H9 (cell line): ENCODE measurements at regions not wholly inside any gene's neighbourhood (a gene's known extent, or its start where the extent isn't known, plus 50 kb on each side); places are given as distances from the start of the nearest gene placed in this dataset.

Experiments used
- DNase-seq: peaks from one replicate; pipeline ENCODE4 v3.0.0-alpha.2; 2017
- H2AFZ ChIP-seq: one replicate; pipeline ENCODE4 v1.6.1; 2013; ENCODE audit warnings: mild to moderate bottlenecking, low read length, control low read depth, moderate library complexity
- H2AK5ac ChIP-seq: 2 replicates; pipeline ENCODE4 v1.6.1; 2013; ENCODE audit warnings: low read length, control low read depth, mixed read lengths; ENCODE audit not compliant: insufficient read length
- H2BK120ac ChIP-seq: one replicate; pipeline ENCODE4 v1.6.1; 2013; ENCODE audit warnings: low read depth, mild to moderate bottlenecking, low read length, control low read depth, inconsistent platforms; ENCODE audit not compliant: poor library complexity, severe bottlenecking
- H2BK12ac ChIP-seq: 2 replicates; pipeline ENCODE4 v1.6.1; 2013; ENCODE audit warnings: low read length, control low read depth, mixed read lengths, low read depth; ENCODE audit not compliant: insufficient read length
- H2BK15ac ChIP-seq: 2 replicates; pipeline ENCODE4 v1.6.1; 2013; ENCODE audit warnings: low read depth, low read length, control low read depth
- H2BK20ac ChIP-seq: one replicate; pipeline ENCODE4 v1.6.1; 2013; ENCODE audit warnings: low read depth, mild to moderate bottlenecking, low read length, control low read depth, inconsistent platforms; ENCODE audit not compliant: poor library complexity, severe bottlenecking
- H2BK5ac ChIP-seq: 2 replicates; pipeline ENCODE4 v1.6.1; 2013; ENCODE audit warnings: low read length, control low read depth, mixed read lengths; ENCODE audit not compliant: insufficient read length
- H3K14ac ChIP-seq: 2 replicates; pipeline ENCODE4 v1.6.1; 2013; ENCODE audit warnings: low read length, control low read depth; ENCODE audit not compliant: insufficient read depth
- H3K18ac ChIP-seq: 2 replicates; pipeline ENCODE4 v1.6.1; 2013; ENCODE audit warnings: low read depth, mild to moderate bottlenecking, mixed read lengths, low read length, control low read depth; ENCODE audit not compliant: insufficient read length
- H3K23ac ChIP-seq: 2 replicates; pipeline ENCODE4 v1.6.1; 2013; ENCODE audit warnings: low read length, control low read depth, mixed read lengths, low read depth; ENCODE audit not compliant: insufficient read length
- H3K23me2 ChIP-seq: 2 replicates; pipeline ENCODE4 v1.6.1; 2013; ENCODE audit warnings: low read depth, mild to moderate bottlenecking, mixed read lengths, low read length, control low read depth; ENCODE audit not compliant: insufficient read length, poor library complexity, severe bottlenecking
- H3K27ac ChIP-seq: 2 replicates; pipeline ENCODE4 v1.5.1; 2013; ENCODE audit warnings: low read length, control low read depth, mixed read lengths, low read depth; ENCODE audit not compliant: insufficient read length
- H3K27me3 ChIP-seq: 2 replicates; pipeline ENCODE4 v1.6.1; 2013; ENCODE audit warnings: low read length, control low read depth, inconsistent platforms; ENCODE audit not compliant: insufficient read depth
- H3K4ac ChIP-seq: 2 replicates; pipeline ENCODE4 v1.6.1; 2013; ENCODE audit warnings: low read depth, mild to moderate bottlenecking, control low read depth, inconsistent platforms, low read length, moderate library complexity
- H3K4me1 ChIP-seq: 2 replicates; pipeline ENCODE4 v1.6.1; 2013; ENCODE audit warnings: low read length, control low read depth, inconsistent platforms; ENCODE audit not compliant: insufficient read depth
- H3K4me2 ChIP-seq: 2 replicates; pipeline ENCODE4 v1.6.1; 2013; ENCODE audit warnings: low read length, control low read depth, mixed read lengths; ENCODE audit not compliant: insufficient read length, insufficient read depth
- H3K56ac ChIP-seq: 2 replicates; pipeline ENCODE4 v1.6.1; 2013; ENCODE audit warnings: low read depth, mild to moderate bottlenecking, mixed read lengths, low read length, control low read depth; ENCODE audit not compliant: insufficient read length
- H3K79me1 ChIP-seq: 2 replicates; pipeline ENCODE4 v1.6.1; 2013; ENCODE audit warnings: low read depth, mild to moderate bottlenecking, moderate library complexity, low read length, control low read depth, inconsistent platforms; ENCODE audit not compliant: insufficient read depth, poor library complexity, severe bottlenecking
- H3K79me2 ChIP-seq: 2 replicates; pipeline ENCODE4 v1.6.1; 2013; ENCODE audit warnings: low read length, control low read depth, inconsistent platforms; ENCODE audit not compliant: insufficient read depth
- H3K9ac ChIP-seq: 2 replicates; pipeline ENCODE4 v1.6.1; 2013; ENCODE audit warnings: low read length, control low read depth, mixed read lengths; ENCODE audit not compliant: insufficient read length; ENCODE audit errors: extremely low read depth
- H3K9me3 ChIP-seq: one replicate; pipeline ENCODE4 v1.6.1; 2013; ENCODE audit warnings: low read depth, low read length, inconsistent platforms; ENCODE audit not compliant: control insufficient read depth
- H3T11ph ChIP-seq: one replicate; pipeline ENCODE4 v1.6.1; 2013; ENCODE audit warnings: mild to moderate bottlenecking, low read length, control low read depth, inconsistent platforms
- H4K20me1 ChIP-seq: one replicate; pipeline ENCODE4 v1.6.1; 2013; ENCODE audit not compliant: control insufficient read depth, insufficient read length, insufficient read depth
- H4K5ac ChIP-seq: 2 replicates; pipeline ENCODE4 v1.6.1; 2013; ENCODE audit warnings: low read depth, mild to moderate bottlenecking, mixed read lengths, low read length, control low read depth; ENCODE audit not compliant: insufficient read length
- H4K8ac ChIP-seq: replicated peaks from 2 replicates; pipeline ENCODE4 v1.6.1; 2013; ENCODE audit warnings: low read length, control low read depth, mixed read lengths, low read depth; ENCODE audit not compliant: insufficient read length
- H4K91ac ChIP-seq: 2 replicates; pipeline ENCODE4 v1.6.1; 2013; ENCODE audit warnings: low read depth, mild to moderate bottlenecking, moderate library complexity, mixed read lengths, low read length, control low read depth; ENCODE audit not compliant: insufficient read length
- H3K27ac Mint-ChIP-seq, 3 experiments: 2 replicates in 2 of 3; 3 replicates in 1 of 3; pipeline ENCODE4 v1.8.0; 2020 to 2021; ENCODE audit warnings: mixed read lengths in 3 of 3, mild to moderate bottlenecking in 1 of 3, moderate library complexity in 1 of 3
- H3K27me3 Mint-ChIP-seq: 2 replicates; pipeline ENCODE4 v1.8.0; 2021; ENCODE audit warnings: low read depth, mild to moderate bottlenecking, moderate library complexity, mixed read lengths
- H3K36me3 Mint-ChIP-seq, 3 experiments: 2 replicates in 2 of 3; 3 replicates in 1 of 3; pipeline ENCODE4 v1.8.0; 2020 to 2021; ENCODE audit warnings: low read depth in 3 of 3, mixed read lengths in 3 of 3; ENCODE audit not compliant: insufficient read depth in 1 of 3
- H3K4me1 Mint-ChIP-seq, 2 experiments: 2 replicates each; pipeline ENCODE4 v1.8.0; 2020; ENCODE audit warnings: mixed read lengths in 2 of 2
- H3K4me3 Mint-ChIP-seq, 2 experiments: 2 replicates in 1 of 2; 3 replicates in 1 of 2; pipeline ENCODE4 v1.8.0; 2020 to 2021; ENCODE audit warnings: mild to moderate bottlenecking in 2 of 2, mixed read lengths in 2 of 2, moderate library complexity in 1 of 2
- H3K9me3 Mint-ChIP-seq, 2 experiments: 2 replicates in 1 of 2; 3 replicates in 1 of 2; pipeline ENCODE4 v1.8.0; 2020; ENCODE audit warnings: mild to moderate bottlenecking in 2 of 2, mixed read lengths in 2 of 2, moderate library complexity in 1 of 2
- CTCF ChIP-seq: fragments of 200-600 bp; sonication (generic); conservative IDR thresholded peaks from 3 replicates; pipeline ENCODE4 v1.8.0; 2021; ENCODE audit warnings: antibody characterized with exemption, mild to moderate bottlenecking
- WGBS: extraction: QIAGEN DNeasy Blood & Tissue Kit; methylation state at CpG from one replicate; pipeline ENCODE4 v1.1.7; 2013; ENCODE audit warnings: missing lambda C conversion rate, low lambda C conversion rate, mixed read lengths; ENCODE audit not compliant: insufficient read length; ENCODE audit errors: extremely low coverage; 5-methylcytosine and 5-hydroxymethylcytosine counted together

- no peak overlapping the region for H2BK12ac ChIP-seq
- 100% methylated on average over 1 of the region's 6 CpGs for WGBS
Observed at GRCh38 chr4:138867404-138867803, 148.2 kb upstream of the NOCT start.

More at GRCh38 chr4:138867404-138867803, 148.2 kb upstream of the NOCT start:
- no peak overlapping the region for H3K18ac ChIP-seq
- H4K8ac ChIP-seq = no peak overlapping the region
- Mint-ChIP-seq H3K36me3 (no peaks in the 10 kb centered on the region), H3K4me3 (no peak overlapping the region), H3K27ac (no peak overlapping the region), H3K9me3 (no peaks in the 10 kb centered on the region), H3K4me1 (peaks cover 20% of the 10 kb centered on the region in 2 experiments), H3K27me3 (peaks cover 2% of the 10 kb centered on the region; the same call in 1 of the 2 replicates)
- H3K4me1 ChIP-seq = no peaks in the 10 kb centered on the region; the same call in 1 of the 2 replicates
- H2BK120ac ChIP-seq = no peak overlapping the region
- H3T11ph ChIP-seq = no peak overlapping the region
- H3K56ac ChIP-seq = no peak overlapping the region
- no peak overlapping the region for H3K9ac ChIP-seq
- no peak for DNase-seq
- H3K14ac ChIP-seq = no peak overlapping the region
- H3K79me1 ChIP-seq = no peaks in the 10 kb centered on the region
- no peak overlapping the region for H4K5ac ChIP-seq
- no peak overlapping the region for H4K91ac ChIP-seq
- H3K27ac ChIP-seq = no peak overlapping the region
- H3K23me2 ChIP-seq = no peaks in the 10 kb centered on the region
- H3K4me2 ChIP-seq = no peak overlapping the region
- H2AK5ac ChIP-seq = no peak overlapping the region
- H3K23ac ChIP-seq = no peak overlapping the region
- no peak overlapping the region for H2BK15ac ChIP-seq
- no peak overlapping the region for H3K4ac ChIP-seq
- H2AFZ ChIP-seq = no peak overlapping the region
- no peak for TF ChIP-seq CTCF
- no peak overlapping the region for H2BK20ac ChIP-seq
- no peak overlapping the region for H2BK5ac ChIP-seq
- no peaks in the 10 kb centered on the region for H3K9me3 ChIP-seq
- no peaks in the 10 kb centered on the region; the same call in 1 of the 2 replicates for H3K27me3 ChIP-seq
- H3K79me2 ChIP-seq = no peaks in the 10 kb centered on the region
- no peaks in the 10 kb centered on the region for H4K20me1 ChIP-seq
